GM18508 (cell line): ENCODE measurements at regions not wholly inside any gene's neighbourhood (a gene's known extent, or its start where the extent isn't known, plus 50 kb on each side); places are given as distances from the start of the nearest gene placed in this dataset.

Experiments used
- ATAC-seq: cut with Tn5 transposase; IDR thresholded peaks from one replicate; pipeline ENCODE4 v1.9.1; 2021; ENCODE audit warnings: moderate number of reproducible peaks; ENCODE audit not compliant: insufficient read depth, unreplicated experiment

GRCh38 chr2:230640540-230641011, 72.1 kb upstream of the CAB39 start:
- ATAC-seq: no peak

- no peak for ATAC-seq
These were observed 69.7 kb upstream of the CAB39 start for GRCh38 chr2:230642966-230643365.

DNA sequence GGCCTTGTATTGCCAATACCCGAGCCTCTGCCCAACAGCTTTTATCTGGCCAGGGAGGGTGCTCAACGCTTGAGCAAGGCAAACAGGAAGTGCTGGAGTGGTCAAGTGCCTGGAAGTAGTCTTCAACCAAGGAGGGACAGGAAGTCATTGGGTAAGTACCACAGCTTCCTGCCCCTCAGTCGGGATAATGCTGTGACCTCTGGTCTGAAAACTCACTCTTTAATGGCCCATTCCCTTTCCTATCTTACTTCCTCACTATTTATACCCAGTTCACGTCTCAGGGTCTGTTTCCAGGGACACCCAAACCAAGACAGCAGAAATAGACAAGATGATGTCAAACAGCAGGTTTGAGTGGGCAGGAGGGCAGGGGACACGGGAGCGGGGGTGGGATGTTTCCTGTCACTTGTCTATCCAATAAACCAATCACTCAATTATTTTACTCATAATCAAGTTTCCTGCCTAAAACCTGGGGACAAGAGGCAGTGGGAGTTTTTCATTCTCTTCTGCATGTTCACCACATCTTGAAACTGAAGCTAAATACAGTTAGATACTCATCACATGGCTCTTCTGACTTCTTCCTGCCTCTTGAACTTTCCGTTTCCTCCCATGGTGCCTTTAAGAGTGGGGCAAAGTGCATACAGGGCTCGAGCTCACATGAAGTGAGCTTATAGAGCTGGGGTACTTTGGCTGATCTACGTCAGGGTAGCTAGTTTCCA, 68.9 kb upstream of the CAB39 start:
- ATAC-seq: no peak

DNA sequence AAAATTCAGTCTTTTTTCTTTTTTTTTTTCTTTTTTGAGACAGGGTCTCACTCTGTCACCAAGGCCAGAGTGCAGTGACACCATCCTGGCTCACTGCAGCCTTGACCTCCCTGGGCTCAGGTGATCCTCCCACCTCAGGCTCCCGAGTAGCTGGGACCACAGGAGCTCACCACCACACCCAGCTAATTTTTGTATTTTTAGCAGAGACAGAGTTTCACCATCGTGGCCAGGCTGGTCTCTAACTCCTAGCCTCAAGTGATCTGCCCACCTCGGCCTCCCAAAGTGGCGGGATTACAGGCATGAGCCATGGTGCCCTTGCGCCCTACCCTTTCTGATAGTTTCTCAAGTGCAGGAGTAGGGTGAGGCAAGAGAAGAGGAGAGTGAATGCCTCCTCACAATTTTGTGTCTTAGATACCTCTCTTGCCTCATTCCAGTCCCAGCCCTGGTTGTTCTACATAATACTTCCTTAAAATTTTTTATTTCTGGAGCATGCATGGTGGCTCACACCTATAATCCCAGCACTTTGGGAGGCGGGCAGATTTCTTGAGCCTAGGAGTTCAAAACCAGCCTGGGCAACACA, 68.2 kb upstream of the CAB39 start:
- no peak for ATAC-seq

DNA sequence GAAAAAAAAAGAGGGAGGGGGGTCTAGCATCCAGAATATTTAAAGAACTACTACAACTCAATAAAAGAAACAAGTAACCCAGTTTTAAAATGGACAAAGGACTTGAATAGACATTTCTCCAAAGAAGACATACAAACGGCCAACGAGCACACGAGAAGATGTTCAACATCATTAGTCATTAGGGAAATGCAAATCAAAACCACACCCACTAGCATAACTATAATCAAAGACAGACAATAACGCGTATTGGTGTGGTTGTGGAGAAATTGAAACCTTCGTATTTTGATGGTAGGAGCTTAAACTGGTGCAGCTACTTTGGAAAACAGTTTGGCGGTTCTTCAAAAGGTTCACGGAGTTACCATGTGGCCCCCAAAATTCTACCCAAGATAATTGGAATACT, 64.3 kb upstream of the CAB39 start:
- no peak for ATAC-seq

- no peak for ATAC-seq
These were observed 62.0 kb upstream of the CAB39 start for GRCh38 chr2:230650585-230651137.

DNA sequence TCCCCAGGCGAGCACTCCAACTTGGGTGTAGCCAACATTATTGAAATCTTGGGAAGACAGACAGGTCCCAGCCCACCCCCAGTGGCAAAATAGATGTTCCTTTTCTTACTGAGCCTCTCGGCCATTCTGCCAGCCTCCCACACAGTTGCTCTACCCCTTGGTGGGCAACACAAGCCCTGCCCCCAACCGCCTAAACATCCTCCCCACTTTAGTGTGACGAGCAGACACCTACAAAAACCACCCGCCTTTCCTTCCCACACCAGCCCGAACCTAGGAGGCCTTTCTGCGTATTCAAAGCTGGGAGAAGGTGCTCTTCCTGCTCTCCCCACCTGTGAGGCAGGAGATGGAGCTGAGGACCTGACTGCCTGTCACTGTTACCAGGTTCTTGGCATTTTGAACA, 58.6 kb upstream of the CAB39 start:
- no peak for ATAC-seq

DNA sequence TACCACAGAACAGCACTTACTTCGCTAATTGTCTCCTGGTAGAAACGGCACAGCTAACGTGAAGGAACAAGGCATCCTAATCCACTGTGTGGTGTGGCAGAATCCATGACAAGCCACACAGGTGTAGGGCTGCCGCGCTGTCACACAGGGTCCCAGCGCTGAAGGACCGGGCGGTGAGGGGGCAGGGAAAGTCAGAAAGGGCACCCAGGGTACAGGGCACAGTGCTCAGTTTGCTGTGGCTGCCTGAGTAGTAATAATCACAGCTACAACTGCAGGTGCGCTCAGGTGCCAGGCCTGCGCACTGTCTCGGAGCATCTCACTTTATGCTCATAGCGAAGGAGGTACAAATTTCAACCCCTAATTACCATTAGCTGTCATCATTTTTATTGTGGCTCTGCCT, 55.2 kb upstream of the CAB39 start:
- no peak for ATAC-seq

DNA sequence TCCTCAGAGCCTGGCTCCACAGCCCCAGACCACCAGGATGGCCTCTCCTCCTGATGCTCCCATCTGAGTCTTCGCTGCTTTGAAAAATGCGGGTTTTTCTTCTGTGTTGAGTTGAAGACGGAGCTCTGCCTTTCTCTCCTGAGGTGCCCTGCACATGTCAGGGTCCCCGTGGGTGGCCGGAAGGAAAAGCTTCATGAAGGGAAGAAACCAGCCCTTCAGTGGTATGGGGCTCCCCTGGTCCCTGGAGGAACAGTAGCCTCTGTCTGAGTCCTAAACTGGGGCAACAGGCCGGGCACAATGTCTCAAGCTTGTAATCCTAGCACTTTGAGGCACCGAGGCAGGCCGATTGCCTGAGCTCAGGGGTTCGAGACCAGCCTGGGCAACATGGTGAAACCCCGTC, 54.7 kb upstream of the CAB39 start:
- ATAC-seq: no peak

DNA sequence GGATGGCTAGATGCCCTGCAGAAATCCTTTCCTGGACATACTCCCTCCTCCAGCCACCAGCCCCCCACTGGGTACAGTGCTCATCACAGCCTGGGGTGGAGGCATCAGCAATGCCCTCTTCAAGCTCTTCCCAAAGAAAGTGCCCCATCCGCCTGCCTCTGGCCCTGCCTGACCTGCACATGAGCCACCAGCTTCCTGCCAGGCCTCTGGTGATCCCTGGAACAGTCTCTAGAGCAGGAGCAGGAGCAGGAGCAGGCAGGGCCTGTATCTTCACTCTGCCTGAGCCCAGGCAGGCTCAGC, 54.1 kb upstream of the CAB39 start:
- ATAC-seq: no peak

- ATAC-seq: peak; percentile 33
These were observed 53.6 kb upstream of the CAB39 start for GRCh38 chr2:230658877-230659652.

- ATAC-seq: no peak
These were observed 52.2 kb upstream of the CAB39 start for GRCh38 chr2:230660294-230661060.

DNA sequence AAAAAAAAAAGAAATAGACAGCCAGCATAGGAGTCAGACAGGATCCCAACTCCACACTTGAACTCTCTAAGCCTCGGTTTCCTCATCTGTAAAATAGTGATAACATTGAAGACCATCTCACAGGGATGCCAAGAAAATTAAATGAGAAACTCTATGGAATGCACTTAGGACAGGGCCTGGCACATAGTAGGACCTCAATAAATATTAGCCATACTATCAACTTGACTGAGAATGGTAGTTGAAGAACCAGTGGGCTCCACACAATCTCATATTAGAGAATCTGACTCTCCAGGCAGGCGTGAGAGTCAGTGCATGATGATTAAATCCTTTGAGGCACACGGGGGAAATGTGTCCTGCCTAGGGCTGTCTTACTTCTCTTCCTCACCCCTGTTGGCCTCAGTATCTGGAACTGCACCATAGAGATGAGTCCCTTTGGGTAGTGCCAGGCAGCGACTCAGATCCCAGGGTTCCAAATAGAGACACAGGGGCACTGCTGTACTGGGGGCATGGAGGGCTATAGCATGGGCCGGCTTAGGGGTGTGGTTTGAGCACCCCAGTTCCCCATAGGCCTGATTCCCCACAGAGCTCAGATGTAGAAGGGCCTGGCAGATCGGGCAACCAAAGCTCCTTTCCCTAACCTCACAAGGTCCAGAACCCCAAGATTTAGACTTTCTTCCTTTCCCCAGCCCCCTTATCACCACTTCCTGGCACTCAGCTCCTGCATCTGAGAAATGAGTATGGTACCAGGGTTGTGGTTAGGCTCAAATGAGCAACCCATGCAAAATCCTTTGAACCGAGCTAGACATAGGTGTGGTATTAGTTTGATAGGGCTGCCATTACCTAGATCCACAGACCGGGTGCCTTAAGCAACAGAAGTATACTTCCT, 51.3 kb upstream of the CAB39 start:
- ATAC-seq: peak; percentile 28
